ENCODE measurements at regions not wholly inside any gene's neighbourhood (a gene's known extent, or its start where the extent isn't known, plus 50 kb on each side); places are given as distances from the start of the nearest gene placed in this dataset.

- DNase-seq (ENCODE audit: low read depth) = peak; percentile 7
These were observed 477.1 kb downstream of the FSCB start for GRCh38 chr14:44029933-44030332.

- peak; percentile 3 for DNase-seq (ENCODE audit: low read depth)
These were observed 479.7 kb downstream of the FSCB start for GRCh38 chr14:44027397-44027796.

- DNase-seq (ENCODE audit: low read depth) = no peak
These were observed 496.5 kb downstream of the FSCB start for GRCh38 chr14:44010595-44010994.

- DNase-seq (ENCODE audit: low read depth) = no peak
These were observed 497.0 kb downstream of the FSCB start for GRCh38 chr14:44010071-44010470.

GRCh38 chr14:44009642-44010041, 497.4 kb downstream of the FSCB start:
- DNase-seq (ENCODE audit: low read depth) = no peak

GRCh38 chr14:43988989-43989388, 518.1 kb downstream of the FSCB start:
- DNase-seq (ENCODE audit: low read depth) = no peak

GRCh38 chr14:43983721-43984120, 523.4 kb downstream of the FSCB start:
- DNase-seq (ENCODE audit: low read depth) = no peak

GRCh38 chr14:43981135-43981768, 525.8 kb downstream of the FSCB start:
- no peak for DNase-seq (ENCODE audit: low read depth)

GRCh38 chr14:43956741-43957140, 550.3 kb downstream of the FSCB start:
- DNase-seq (ENCODE audit: low read depth) = no peak

- no peak for DNase-seq (ENCODE audit: low read depth)
These were observed 557.7 kb downstream of the FSCB start for GRCh38 chr14:43949400-43949799.

- DNase-seq (ENCODE audit: low read depth) = no peak
These were observed 567.2 kb downstream of the FSCB start for GRCh38 chr14:43939836-43940235.

- DNase-seq (ENCODE audit: low read depth) = no peak
These were observed 568.3 kb downstream of the FSCB start for GRCh38 chr14:43938588-43939281.

- DNase-seq (ENCODE audit: low read depth) = no peak
These were observed 570.1 kb downstream of the FSCB start for GRCh38 chr14:43937001-43937400.

GRCh38 chr14:43934102-43934501, 573.0 kb downstream of the FSCB start:
- no peak for DNase-seq (ENCODE audit: low read depth)

GRCh38 chr14:43914041-43914693, 592.9 kb downstream of the FSCB start:
- DNase-seq (ENCODE audit: low read depth) = peak; percentile 18

GRCh38 chr14:43903209-43903608, 603.9 kb downstream of the FSCB start:
- no peak for DNase-seq (ENCODE audit: low read depth)

- no peak for DNase-seq (ENCODE audit: low read depth)
These were observed 605.0 kb downstream of the FSCB start for GRCh38 chr14:43901911-43902673.

- no peak for DNase-seq (ENCODE audit: low read depth)
These were observed 606.9 kb downstream of the FSCB start for GRCh38 chr14:43900173-43900655.

- no peak for DNase-seq (ENCODE audit: low read depth)
These were observed 608.4 kb downstream of the FSCB start for GRCh38 chr14:43898687-43899086.

- DNase-seq (ENCODE audit: low read depth) = no peak
These were observed 611.0 kb downstream of the FSCB start for GRCh38 chr14:43896044-43896443.

GRCh38 chr14:43894534-43894933, 612.5 kb downstream of the FSCB start:
- DNase-seq (ENCODE audit: low read depth) = peak; percentile 31

- no peak for DNase-seq (ENCODE audit: low read depth)
These were observed 619.6 kb downstream of the FSCB start for GRCh38 chr14:43887523-43887922.

All from HT1080 (cell line).